ENCODE measurements at regions not wholly inside any gene's neighbourhood (a gene's known extent, or its start where the extent isn't known, plus 50 kb on each side); places are given as distances from the start of the nearest gene placed in this dataset.

- ChIA-PET CTCF (ENCODE audit: low intra/inter-chr PET ratio) (no interaction called here), POLR2A (no interaction called here)
- in situ Hi-C loops (cut with MboI): no loop called here
These were observed 102.8 kb upstream of the SOD1 start for GRCh38 chr21:31556662-31557061.

More at GRCh38 chr21:31556662-31557061, 102.8 kb upstream of the SOD1 start:
- ATAC-seq (no peak), DNase-seq (ENCODE audit: extremely low read depth in 1 of 4, low spot score in 3 of 4) (no peak), FAIRE-seq (no peak)
- H3K27ac ChIP-seq (ENCODE audit: extremely low read depth, low read depth, low read length): no peak overlapping the region
- H3K9me3 ChIP-seq (replicated peaks; ENCODE audit: control insufficient read depth, insufficient read depth, low read depth, low read length): no peaks in the 10 kb centered on the region
- 0% methylated on average over 3 of the region's 3 CpGs for WGBS (ENCODE audit: insufficient coverage, low coverage, missing lambda C conversion rate)
- no TSS peak for BruUV-seq (replicated peaks)
- H3K79me2 ChIP-seq (ENCODE audit: control insufficient read depth, insufficient read depth, low read length): no peaks in the 10 kb centered on the region
- H3K36me3 ChIP-seq (ENCODE audit: control insufficient read depth, insufficient read depth, low read length): no peaks in the 10 kb centered on the region
- no peak overlapping the region for H3K9ac ChIP-seq (ENCODE audit: insufficient read depth in 1 of 2, low read depth in 2 of 2, low read length in 2 of 2)
- peaks cover 3 to 46% of the 10 kb centered on the region in 2 experiments for H3K27me3 ChIP-seq (ENCODE audit: control insufficient read depth in 2 of 2, insufficient read depth in 2 of 2, low read length in 2 of 2)
- H4K20me1 ChIP-seq (replicated peaks; ENCODE audit: control insufficient read depth, insufficient read depth, low read length): no peaks in the 10 kb centered on the region
- H3K9me1 ChIP-seq (ENCODE audit: control insufficient read depth, insufficient read depth, low read length): no peaks in the 10 kb centered on the region
- H3K4me2 ChIP-seq (ENCODE audit: insufficient read depth, low read length): no peak overlapping the region
- TF ChIP-seq HOMEZ (CRISPR knock-in tag; IDR thresholded peaks at IDR 0.05) (no peak), ZBTB7A (IDR thresholded peaks at IDR 0.05; ENCODE audit: borderline replicate concordance, control insufficient read depth, low read depth, low read length) (no peak), TRIM28 (IDR thresholded peaks at IDR 0.05) (no peak), HMG20B (CRISPR knock-in tag; IDR thresholded peaks at IDR 0.05) (no peak), TSC22D4 (tag; IDR thresholded peaks at IDR 0.05) (no peak), SNIP1 (IDR thresholded peaks at IDR 0.05; ENCODE audit: low read depth) (no peak), FOXP1 (CRISPR knock-in tag; IDR thresholded peaks at IDR 0.05) (no peak), SMARCA5 (IDR thresholded peaks at IDR 0.05) (no peak), TARDBP (IDR thresholded peaks at IDR 0.05) (no peak), ZNF766 (CRISPR knock-in tag; conservative IDR thresholded peaks at IDR 0.05) (no peak), TFE3 (CRISPR knock-in tag; IDR thresholded peaks at IDR 0.05) (no peak), WHSC1 (IDR thresholded peaks at IDR 0.05; ENCODE audit: low read length) (no peak), ZNF436 (CRISPR knock-in tag; IDR thresholded peaks at IDR 0.05) (no peak), NFIX (CRISPR knock-in tag; IDR thresholded peaks at IDR 0.05; ENCODE audit: low read depth) (no peak), ZFPM2 (CRISPR knock-in tag; IDR thresholded peaks at IDR 0.05) (no peak), NR2C2 (CRISPR knock-in tag; IDR thresholded peaks at IDR 0.05) (no peak), NR2C2 (tag; IDR thresholded peaks at IDR 0.05) (no peak), ZNF639 (CRISPR knock-in tag; conservative IDR thresholded peaks at IDR 0.05 in 1 of 2, IDR thresholded peaks at IDR 0.05 in 1 of 2) (no peak), ZNF586 (CRISPR knock-in tag; conservative IDR thresholded peaks at IDR 0.05) (no peak), SETDB1 (IDR thresholded peaks at IDR 0.05; ENCODE audit: low read length) (no peak), ZBED1 (IDR thresholded peaks at IDR 0.05) (no peak)
- intact Hi-C loops (cut with micrococcal nuclease): no loop called here
- H2AFZ ChIP-seq (ENCODE audit: low read depth, low read length): no peak overlapping the region
- H3K4me1 ChIP-seq (replicated peaks in 1 of 2; ENCODE audit: control insufficient read depth in 2 of 2, insufficient read depth in 2 of 2, low read length in 2 of 2): peaks cover 0 to 5% of the 10 kb centered on the region in 2 experiments; a peak in 1 of 5 replicates
- H3K4me3 ChIP-seq: no peak overlapping the region
